Testis (tissue), 2 donors: ENCODE measurements at regions not wholly inside any gene's neighbourhood (a gene's known extent, or its start where the extent isn't known, plus 50 kb on each side); places are given as distances from the start of the nearest gene placed in this dataset.

Source experiments
- POLR2A ChIP-seq: fragments of 450-650 bp; IDR thresholded peaks from one replicate; pipeline ENCODE4 v1.6.1; 2017; ENCODE audit warnings: antibody characterized with exemption, mild to moderate bottlenecking, moderate library complexity
- TF ChIP-seq, protein P1 (sequence below), 3 experiments: fragments of 450-650 bp in 2 of 3; fragments of 200-600 bp in 1 of 3; sonication (generic) in 1 of 3; IDR thresholded peaks; one replicate each; pipeline ENCODE4 v1.5.1; 2016 to 2019; ENCODE audit warnings: antibody characterized with exemption in 3 of 3, mild to moderate bottlenecking in 2 of 3, moderate library complexity in 1 of 3

DNA sequence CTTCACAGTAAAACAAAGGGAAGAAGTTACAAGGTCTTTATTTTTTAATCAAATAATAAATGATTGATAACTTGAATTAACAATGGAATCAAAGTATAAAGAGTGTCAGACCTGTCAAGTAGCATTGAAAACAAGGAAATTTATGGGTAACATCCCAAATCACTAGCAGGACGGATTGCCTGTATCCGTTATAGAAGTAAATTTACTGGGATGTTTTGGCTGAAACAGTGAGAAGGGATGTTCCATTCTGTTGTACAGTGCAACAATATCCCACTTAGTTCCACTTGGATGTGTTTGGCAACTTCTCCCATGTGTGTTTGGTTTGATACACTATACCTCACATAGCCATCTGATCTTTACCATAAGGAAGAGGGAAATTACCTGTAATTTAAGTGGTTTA is 421.0 kb upstream of the CHD1 start:
- TF ChIP-seq, protein P1, sequence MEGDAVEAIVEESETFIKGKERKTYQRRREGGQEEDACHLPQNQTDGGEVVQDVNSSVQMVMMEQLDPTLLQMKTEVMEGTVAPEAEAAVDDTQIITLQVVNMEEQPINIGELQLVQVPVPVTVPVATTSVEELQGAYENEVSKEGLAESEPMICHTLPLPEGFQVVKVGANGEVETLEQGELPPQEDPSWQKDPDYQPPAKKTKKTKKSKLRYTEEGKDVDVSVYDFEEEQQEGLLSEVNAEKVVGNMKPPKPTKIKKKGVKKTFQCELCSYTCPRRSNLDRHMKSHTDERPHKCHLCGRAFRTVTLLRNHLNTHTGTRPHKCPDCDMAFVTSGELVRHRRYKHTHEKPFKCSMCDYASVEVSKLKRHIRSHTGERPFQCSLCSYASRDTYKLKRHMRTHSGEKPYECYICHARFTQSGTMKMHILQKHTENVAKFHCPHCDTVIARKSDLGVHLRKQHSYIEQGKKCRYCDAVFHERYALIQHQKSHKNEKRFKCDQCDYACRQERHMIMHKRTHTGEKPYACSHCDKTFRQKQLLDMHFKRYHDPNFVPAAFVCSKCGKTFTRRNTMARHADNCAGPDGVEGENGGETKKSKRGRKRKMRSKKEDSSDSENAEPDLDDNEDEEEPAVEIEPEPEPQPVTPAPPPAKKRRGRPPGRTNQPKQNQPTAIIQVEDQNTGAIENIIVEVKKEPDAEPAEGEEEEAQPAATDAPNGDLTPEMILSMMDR (IDR thresholded peaks at IDR 0.05) = no peak
- no peak for TF ChIP-seq POLR2A
